Mesenchymal stem cell (in vitro differentiated cells and primary cell): ENCODE measurements at regions not wholly inside any gene's neighbourhood (a gene's known extent, or its start where the extent isn't known, plus 50 kb on each side); places are given as distances from the start of the nearest gene placed in this dataset.
A peak's percentile ranks its signal among the peaks of the same experiment; 100 is the strongest.
"Not testable (repeated sequence)": the region's sequence is repeated elsewhere in the genome, so short reads cannot be mapped to it uniquely, and the experiment has no call there.

Source experiments
- DNase-seq: peaks from one replicate; pipeline ENCODE4 v3.0.0-alpha.2; 2013
- H2AFZ ChIP-seq: one replicate; pipeline ENCODE4 v1.6.1; 2013; ENCODE audit warnings: low read depth, mild to moderate bottlenecking, control low read depth, inconsistent platforms, low read length, moderate library complexity
- H2AK5ac ChIP-seq: 2 replicates; pipeline ENCODE4 v1.6.1; 2013; ENCODE audit warnings: low read length, moderate library complexity, mild to moderate bottlenecking, inconsistent platforms; ENCODE audit not compliant: severe bottlenecking
- H2BK120ac ChIP-seq: one replicate; pipeline ENCODE4 v1.6.1; 2013; ENCODE audit warnings: low read depth, mild to moderate bottlenecking, inconsistent platforms, low read length, moderate library complexity
- H2BK12ac ChIP-seq, 2 experiments: one replicate each; pipeline ENCODE4 v1.6.1; 2013; ENCODE audit warnings: inconsistent platforms in 2 of 2, low read length in 2 of 2, mild to moderate bottlenecking in 2 of 2, moderate library complexity in 2 of 2, control low read depth in 1 of 2
- H2BK15ac ChIP-seq: one replicate; pipeline ENCODE4 v1.6.1; 2013; ENCODE audit warnings: mild to moderate bottlenecking, low read depth, inconsistent platforms; ENCODE audit not compliant: poor library complexity, severe bottlenecking
- H2BK5ac ChIP-seq: 2 replicates; pipeline ENCODE4 v1.6.1; 2013; ENCODE audit warnings: low read depth, mild to moderate bottlenecking, low read length, control low read depth, inconsistent platforms; ENCODE audit not compliant: poor library complexity, severe bottlenecking
- H3K14ac ChIP-seq, 2 experiments: one replicate each; pipeline ENCODE4 v1.6.1; 2013; ENCODE audit warnings: inconsistent platforms in 2 of 2, low read length in 2 of 2, control low read depth in 1 of 2, mild to moderate bottlenecking in 1 of 2, moderate library complexity in 1 of 2
- H3K18ac ChIP-seq, 2 experiments: one replicate each; pipeline ENCODE4 v1.6.1; 2013; ENCODE audit warnings: inconsistent platforms in 2 of 2, low read length in 2 of 2, control low read depth in 1 of 2, low read depth in 1 of 2, mild to moderate bottlenecking in 1 of 2
- H3K23ac ChIP-seq, 2 experiments: one replicate each; pipeline ENCODE4 v1.6.1; 2013; ENCODE audit warnings: inconsistent platforms in 2 of 2, low read length in 2 of 2, mild to moderate bottlenecking in 2 of 2, moderate library complexity in 2 of 2, control low read depth in 1 of 2
- H3K27ac ChIP-seq: 2 replicates; pipeline ENCODE4 v1.5.1; 2013; ENCODE audit warnings: mild to moderate bottlenecking, moderate library complexity, low read length, control low read depth, inconsistent platforms; ENCODE audit not compliant: poor library complexity, severe bottlenecking
- H3K27me3 ChIP-seq, 2 experiments: 2 replicates each; pipeline versions ENCODE4 v1.6.1 to v1.7.0; 2013; ENCODE audit warnings: low read length in 2 of 2, mild to moderate bottlenecking in 2 of 2, moderate library complexity in 2 of 2, control low read depth in 1 of 2, inconsistent platforms in 1 of 2; ENCODE audit not compliant: control insufficient read depth in 1 of 2, insufficient read depth in 1 of 2
- H3K36me3 ChIP-seq, 2 experiments: 2 replicates each; pipeline versions ENCODE4 v1.6.1 to v1.7.0; 2013; ENCODE audit warnings: low read length in 2 of 2, control low read depth in 1 of 2, inconsistent platforms in 1 of 2, low read depth in 1 of 2, mild to moderate bottlenecking in 1 of 2; ENCODE audit not compliant: insufficient read depth in 2 of 2, control insufficient read depth in 1 of 2
- H3K4ac ChIP-seq, 2 experiments: one replicate each; pipeline ENCODE4 v1.6.1; 2013; ENCODE audit warnings: inconsistent platforms in 2 of 2, low read length in 2 of 2, mild to moderate bottlenecking in 2 of 2, moderate library complexity in 2 of 2, control low read depth in 1 of 2, low read depth in 1 of 2
- H3K4me1 ChIP-seq: 2 replicates; pipeline ENCODE4 v1.6.1; 2013; ENCODE audit warnings: low read depth, low read length, control low read depth; ENCODE audit not compliant: control insufficient read depth, insufficient read depth
- H3K4me2 ChIP-seq: 2 replicates; pipeline ENCODE4 v1.6.1; 2013; ENCODE audit warnings: low read length, mild to moderate bottlenecking, inconsistent platforms; ENCODE audit not compliant: poor library complexity, severe bottlenecking
- H3K4me3 ChIP-seq, 2 experiments: 2 replicates each; pipeline versions ENCODE4 v1.5.1 to v1.7.0; 2013; ENCODE audit warnings: low read length in 2 of 2, mild to moderate bottlenecking in 2 of 2, control low read depth in 1 of 2, low read depth in 1 of 2; ENCODE audit not compliant: insufficient read depth in 1 of 2
- H3K79me1 ChIP-seq: replicated peaks from 2 replicates; pipeline ENCODE4 v1.6.1; 2013; ENCODE audit warnings: mild to moderate bottlenecking, control low read depth, low read length, inconsistent platforms; ENCODE audit not compliant: poor library complexity, severe bottlenecking
- H3K9ac ChIP-seq: 2 replicates; pipeline ENCODE4 v1.7.0; 2013; ENCODE audit warnings: mild to moderate bottlenecking, low read length, moderate library complexity
- H3K9me3 ChIP-seq: 2 replicates; pipeline ENCODE4 v1.7.0; 2013; ENCODE audit warnings: mild to moderate bottlenecking, low read length; ENCODE audit not compliant: control insufficient read depth
- H4K8ac ChIP-seq: one replicate; pipeline ENCODE4 v1.6.1; 2013; ENCODE audit warnings: inconsistent platforms, mild to moderate bottlenecking, low read length, moderate library complexity
- H4K91ac ChIP-seq: one replicate; pipeline ENCODE4 v1.6.1; 2013; ENCODE audit warnings: mild to moderate bottlenecking, low read length, inconsistent platforms
- WGBS: methylation state at CpG from one replicate; pipeline ENCODE4 v1.1.7; 2013; ENCODE audit warnings: mixed read lengths; 5-methylcytosine and 5-hydroxymethylcytosine counted together

- no peak for DNase-seq
- peaks cover 0 to 4% of the 10 kb centered on the region in 2 experiments for H3K27me3 ChIP-seq
- H2BK12ac ChIP-seq = no peak overlapping the region
- H2BK120ac ChIP-seq = no peak overlapping the region
- H3K79me1 ChIP-seq = no peaks in the 10 kb centered on the region
- no peak overlapping the region for H4K91ac ChIP-seq
- H2BK15ac ChIP-seq = no peak overlapping the region
- no peak overlapping the region for H3K14ac ChIP-seq
- no peak overlapping the region for H3K18ac ChIP-seq
- H3K4me3 ChIP-seq = no peak overlapping the region
- no peak overlapping the region for H3K4me2 ChIP-seq
- H4K8ac ChIP-seq = no peak overlapping the region
- no peak overlapping the region for H2BK5ac ChIP-seq
- H2AFZ ChIP-seq = no peak overlapping the region
- H3K23ac ChIP-seq = no peak overlapping the region
- peaks cover 6% of the 10 kb centered on the region for H3K9me3 ChIP-seq
- H3K27ac ChIP-seq = no peak overlapping the region
- H2AK5ac ChIP-seq = no peak overlapping the region
- no peak overlapping the region for H3K9ac ChIP-seq
- 88% methylated on average over 1 of the region's 1 CpG for WGBS
- H3K4ac ChIP-seq = no peak overlapping the region
- H3K36me3 ChIP-seq = no peaks in the 10 kb centered on the region
- H3K4me1 ChIP-seq = no peaks in the 10 kb centered on the region
Measured at GRCh38 chr5:108504974-108505373, 123.1 kb upstream of the FBXL17 start.

DNA sequence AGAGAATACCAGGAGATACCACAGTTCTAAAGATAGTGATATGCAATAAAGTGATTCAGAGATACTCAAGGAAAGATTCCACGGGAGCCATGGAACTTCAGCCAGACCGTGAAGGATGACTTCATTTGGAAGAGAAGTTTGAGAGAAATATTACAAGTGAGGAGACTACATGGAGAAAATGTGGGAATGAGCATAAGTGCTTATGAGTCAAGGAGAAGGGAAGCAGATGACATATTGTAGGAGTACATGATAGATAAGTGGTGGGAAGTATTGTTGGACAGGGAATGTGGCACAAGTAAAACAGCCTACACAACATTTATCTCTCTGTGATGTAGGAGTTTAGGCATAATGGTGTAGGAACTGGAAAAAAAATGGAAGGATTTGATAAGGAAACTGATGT is 122.1 kb upstream of the FBXL17 start:
- H3K4me1 ChIP-seq = no peaks in the 10 kb centered on the region
- no peak overlapping the region for H3K4me2 ChIP-seq
- no peaks in the 10 kb centered on the region for H3K79me1 ChIP-seq
- no peak overlapping the region for H4K91ac ChIP-seq
- H2AK5ac ChIP-seq = no peak overlapping the region
- H2AFZ ChIP-seq = no peak overlapping the region
- WGBS = 63% methylated on average over 2 of the region's 2 CpGs
- H3K27me3 ChIP-seq = peaks cover 0 to 4% of the 10 kb centered on the region in 2 experiments
- H2BK12ac ChIP-seq = no peak overlapping the region
- no peak overlapping the region for H3K18ac ChIP-seq
- no peaks in the 10 kb centered on the region for H3K36me3 ChIP-seq
- H3K27ac ChIP-seq = no peak overlapping the region
- no peak overlapping the region for H4K8ac ChIP-seq
- H3K4ac ChIP-seq = no peak overlapping the region
- no peak overlapping the region for H3K9ac ChIP-seq
- no peak overlapping the region for H3K14ac ChIP-seq
- H3K23ac ChIP-seq = no peak overlapping the region
- H2BK15ac ChIP-seq = no peak overlapping the region
- H3K4me3 ChIP-seq = no peak overlapping the region
- peak; percentile 15 for DNase-seq
- no peak overlapping the region for H2BK120ac ChIP-seq
- no peak overlapping the region for H2BK5ac ChIP-seq
- H3K9me3 ChIP-seq = peaks cover 12% of the 10 kb centered on the region

- H4K8ac ChIP-seq, H3K79me1 ChIP-seq, H3K14ac ChIP-seq, H3K27ac ChIP-seq, H3K4me1 ChIP-seq, H2BK120ac ChIP-seq, H3K4ac ChIP-seq, H2BK15ac ChIP-seq, H4K91ac ChIP-seq, H2BK5ac ChIP-seq, H3K4me2 ChIP-seq, H3K36me3 ChIP-seq, H3K23ac ChIP-seq, DNase-seq, H3K9ac ChIP-seq, H2AFZ ChIP-seq, H3K18ac ChIP-seq, H2AK5ac ChIP-seq, H3K27me3 ChIP-seq, H3K4me3 ChIP-seq, H2BK12ac ChIP-seq: not testable (repeated sequence)
- H3K9me3 ChIP-seq = peaks cover 11% of the 10 kb centered on the region
- WGBS = 91% methylated on average over 1 of the region's 3 CpGs
Measured at GRCh38 chr5:108495615-108496014, 113.7 kb upstream of the FBXL17 start.

GRCh38 chr5:108487951-108488350 is 106.1 kb upstream of the FBXL17 start:
- Histone ChIP-seq H2BK5ac (no peak overlapping the region), H3K9me3 (peaks cover 15% of the 10 kb centered on the region), H3K4me3 (no peak overlapping the region), H2AFZ (no peak overlapping the region), H3K4me2 (no peak overlapping the region), H3K36me3 (no peaks in the 10 kb centered on the region), H3K4ac (no peak overlapping the region), H4K8ac (peak overlapping the region; percentile 23), H4K91ac (no peak overlapping the region), H3K4me1 (no peaks in the 10 kb centered on the region), H3K23ac (no peak overlapping the region), H3K79me1 (no peaks in the 10 kb centered on the region), H2AK5ac (no peak overlapping the region), H3K27me3 (no peaks in the 10 kb centered on the region), H3K27ac (no peak overlapping the region), H3K14ac (no peak overlapping the region), H2BK120ac (no peak overlapping the region), H2BK15ac (no peak overlapping the region), H3K9ac (no peak overlapping the region), H3K18ac (no peak overlapping the region), H2BK12ac (no peak overlapping the region)
- no peak for DNase-seq
- whole genome bisulfite sequencing = 91% methylated on average over 1 of the region's 3 CpGs
